ENCODE measurements at regions not wholly inside any gene's neighbourhood (a gene's known extent, or its start where the extent isn't known, plus 50 kb on each side); places are given as distances from the start of the nearest gene placed in this dataset.

GRCh38 chr10:110373857-110374654 lies 69.3 kb upstream of the SMNDC1 start:
- DNase-seq (ENCODE audit: low spot score): no peak

GRCh38 chr10:110375121-110375520 lies 70.4 kb upstream of the SMNDC1 start:
- no peak for DNase-seq (ENCODE audit: low spot score)

- no peak for DNase-seq (ENCODE audit: low spot score)
Observed at GRCh38 chr10:110376021-110376766, 71.5 kb upstream of the SMNDC1 start.

- no peak for DNase-seq (ENCODE audit: low spot score)
Observed at GRCh38 chr10:110376767-110377160, 72.0 kb upstream of the SMNDC1 start.

GRCh38 chr10:110378006-110378405 lies 73.3 kb upstream of the SMNDC1 start:
- no peak for DNase-seq (ENCODE audit: low spot score)

GRCh38 chr10:110378533-110379108 lies 73.9 kb upstream of the SMNDC1 start:
- no peak for DNase-seq (ENCODE audit: low spot score)

- no peak for DNase-seq (ENCODE audit: low spot score)
Observed at GRCh38 chr10:110379831-110380230, 75.1 kb upstream of the SMNDC1 start.

- DNase-seq (ENCODE audit: low spot score): no peak
Observed at GRCh38 chr10:110380293-110380692, 75.6 kb upstream of the SMNDC1 start.

GRCh38 chr10:110382695-110383094 lies 78.0 kb upstream of the SMNDC1 start:
- DNase-seq (ENCODE audit: low spot score): no peak

GRCh38 chr10:110387617-110387982 lies 82.9 kb upstream of the SMNDC1 start:
- DNase-seq (ENCODE audit: low spot score): no peak

GRCh38 chr10:110387983-110388686 lies 83.4 kb upstream of the SMNDC1 start:
- DNase-seq (ENCODE audit: low spot score): no peak

GRCh38 chr10:110388687-110389052 lies 84.0 kb upstream of the SMNDC1 start:
- no peak for DNase-seq (ENCODE audit: low spot score)

- no peak for DNase-seq (ENCODE audit: low spot score)
Observed at GRCh38 chr10:110389255-110389654, 84.5 kb upstream of the SMNDC1 start.

- no peak for DNase-seq (ENCODE audit: low spot score)
Observed at GRCh38 chr10:110391541-110391940, 86.8 kb upstream of the SMNDC1 start.

GRCh38 chr10:110392121-110392520 lies 87.4 kb upstream of the SMNDC1 start:
- no peak for DNase-seq (ENCODE audit: low spot score)

- DNase-seq (ENCODE audit: low spot score): no peak
Observed at GRCh38 chr10:110392868-110393740, 88.4 kb upstream of the SMNDC1 start.

- no peak for DNase-seq (ENCODE audit: low spot score)
Observed at GRCh38 chr10:110393866-110394265, 89.1 kb upstream of the SMNDC1 start.

- no peak for DNase-seq (ENCODE audit: low spot score)
Observed at GRCh38 chr10:110394296-110394695, 89.6 kb upstream of the SMNDC1 start.

GRCh38 chr10:110394898-110395297 lies 90.2 kb upstream of the SMNDC1 start:
- no peak for DNase-seq (ENCODE audit: low spot score)

- no peak for DNase-seq (ENCODE audit: low spot score)
Observed at GRCh38 chr10:110395350-110396283, 90.9 kb upstream of the SMNDC1 start.

Measured in mesenteric fat pad (tissue), 1 donor.